SK-N-SH (cell line): ENCODE measurements at regions not wholly inside any gene's neighbourhood (a gene's known extent, or its start where the extent isn't known, plus 50 kb on each side); places are given as distances from the start of the nearest gene placed in this dataset.

ENCODE experiments used
- CTCF ChIP-seq: fragments of 200-600 bp; sonication (generic); IDR thresholded peaks from 2 replicates; pipeline ENCODE4 v1.6.1; 2017; ENCODE audit warnings: antibody characterized with exemption, mild to moderate bottlenecking, moderate library complexity
- FOXJ3 ChIP-seq: sonication (generic); formaldehyde crosslinking; IDR thresholded peaks from 2 replicates; pipeline ENCODE4 v1.5.1; 2020; ENCODE audit warnings: mild to moderate bottlenecking, missing genetic modification reagents
- SMC3 ChIP-seq: IDR thresholded peaks from 2 replicates; pipeline ENCODE4 v1.6.1; 2012; ENCODE audit warnings: low read depth, low read length, improper control_type of control experiment
- TCF12 ChIP-seq: IDR thresholded peaks from 2 replicates; pipeline ENCODE4 v1.4.0; 2012

- TF ChIP-seq CTCF = no peak
- TF ChIP-seq TCF12 = no peak
- no peak for TF ChIP-seq FOXJ3 (CRISPR knock-in tag)
- TF ChIP-seq SMC3 = no peak
Measured at GRCh38 chr10:6978187-6978627, 398.1 kb upstream of the PRKCQ start.
